CD14-positive monocyte (primary cell): ENCODE measurements at regions not wholly inside any gene's neighbourhood (a gene's known extent, or its start where the extent isn't known, plus 50 kb on each side); places are given as distances from the start of the nearest gene placed in this dataset.

Experiments used
- DNase-seq, 3 donors: peaks; one replicate each; pipeline ENCODE4 v3.0.0-alpha.2; 2011 to 2022
- H2AFZ ChIP-seq: 2 replicates; pipeline ENCODE4 v1.6.0; 2012; ENCODE audit warnings: mild to moderate bottlenecking, low read depth, low read length, inconsistent platforms; ENCODE audit not compliant: insufficient read depth, poor library complexity, severe bottlenecking
- H3K27ac ChIP-seq, 2 donors: 1 replicate in 1 of 2; 2 replicates in 1 of 2; pipeline ENCODE4 v1.5.1; 2012 to 2013; ENCODE audit warnings: low read length in 2 of 2, control low read depth in 1 of 2, inconsistent platforms in 1 of 2, low read depth in 1 of 2, mild to moderate bottlenecking in 1 of 2
- H3K27me3 ChIP-seq, 2 donors: one replicate each; pipeline versions ENCODE4 v1.6.0 to v1.6.1; 2011 to 2013; ENCODE audit warnings: low read length in 2 of 2; ENCODE audit not compliant: control insufficient read depth in 2 of 2, insufficient read depth in 2 of 2
- H3K36me3 ChIP-seq, 2 donors: replicated peaks in 1 of 2; 1 replicate in 1 of 2; 2 replicates in 1 of 2; pipeline versions ENCODE4 v1.5.1 to v1.6.1; 2012 to 2013; ENCODE audit warnings: low read length in 2 of 2, control low read depth in 1 of 2, inconsistent platforms in 1 of 2, mild to moderate bottlenecking in 1 of 2; ENCODE audit not compliant: insufficient read depth in 2 of 2, control insufficient read depth in 1 of 2
- H3K4me1 ChIP-seq, 2 donors: 1 replicate in 1 of 2; 2 replicates in 1 of 2; pipeline versions ENCODE4 v1.5.1 to v1.6.1; 2012 to 2013; ENCODE audit warnings: low read length in 2 of 2, control low read depth in 1 of 2, inconsistent platforms in 1 of 2, mild to moderate bottlenecking in 1 of 2, moderate library complexity in 1 of 2; ENCODE audit not compliant: insufficient read depth in 2 of 2, control insufficient read depth in 1 of 2
- H3K4me2 ChIP-seq: replicated peaks from 2 replicates; pipeline ENCODE3; 2012; ENCODE audit warnings: low read length, moderate library complexity, mild to moderate bottlenecking; ENCODE audit not compliant: poor library complexity, severe bottlenecking; ENCODE audit errors: extremely low read depth
- H3K4me3 ChIP-seq, 3 experiments: fragments of 200-600 bp in 1 of 3; sonication (generic) in 1 of 3; replicated peaks in 1 of 3; 1 replicate in 2 of 3; 2 replicates in 1 of 3; pipeline ENCODE4 v1.5.1; 2011 to 2013; ENCODE audit warnings: low read length in 3 of 3, mild to moderate bottlenecking in 3 of 3, control low read depth in 2 of 3, low read depth in 2 of 3, inconsistent platforms in 1 of 3, moderate library complexity in 1 of 3
- H3K79me2 ChIP-seq: 2 replicates; pipeline ENCODE4 v1.6.0; 2012; ENCODE audit warnings: mild to moderate bottlenecking, control low read depth, inconsistent platforms, low read length, moderate library complexity; ENCODE audit not compliant: insufficient read depth
- H3K9ac ChIP-seq: 2 replicates; pipeline ENCODE4 v1.6.0; 2017; ENCODE audit warnings: low read length, mild to moderate bottlenecking; ENCODE audit not compliant: insufficient read depth, poor library complexity, severe bottlenecking
- H3K9me3 ChIP-seq, 2 donors: replicated peaks in 1 of 2; 1 replicate in 1 of 2; 2 replicates in 1 of 2; pipeline versions ENCODE4 v1.5.1 to v1.6.1; 2012 to 2013; ENCODE audit warnings: low read length in 2 of 2, control low read depth in 1 of 2; ENCODE audit not compliant: control insufficient read depth in 1 of 2, insufficient read depth in 1 of 2
- H4K20me1 ChIP-seq: 2 replicates; pipeline ENCODE4 v1.6.0; 2012; ENCODE audit warnings: mild to moderate bottlenecking, low read length, control low read depth, moderate library complexity; ENCODE audit not compliant: insufficient read depth
- H3K27ac Mint-ChIP-seq, 7 donors: one replicate each; pipeline ENCODE4 v1.8.0; 2020; ENCODE audit warnings: mild to moderate bottlenecking in 7 of 7, mixed read lengths in 7 of 7, moderate library complexity in 6 of 7, inconsistent platforms in 2 of 7
- H3K27me3 Mint-ChIP-seq, 3 donors: one replicate each; pipeline ENCODE4 v1.8.0; 2021 to 2022; ENCODE audit warnings: low read depth in 3 of 3, mild to moderate bottlenecking in 3 of 3, mixed read lengths in 3 of 3, moderate library complexity in 3 of 3, inconsistent platforms in 1 of 3
- H3K36me3 Mint-ChIP-seq, 2 donors: one replicate each; pipeline ENCODE4 v1.8.0; 2020; ENCODE audit warnings: mixed read lengths in 2 of 2, inconsistent platforms in 1 of 2, mild to moderate bottlenecking in 1 of 2
- H3K4me1 Mint-ChIP-seq: one replicate; pipeline ENCODE4 v1.8.0; 2020; ENCODE audit warnings: mild to moderate bottlenecking, mixed read lengths
- H3K4me3 Mint-ChIP-seq, 2 donors: one replicate each; pipeline ENCODE4 v1.8.0; 2020; ENCODE audit warnings: mild to moderate bottlenecking in 2 of 2, mixed read lengths in 2 of 2, moderate library complexity in 1 of 2
- H3K9me3 Mint-ChIP-seq, 7 donors: one replicate each; pipeline ENCODE4 v1.8.0; 2020 to 2022; ENCODE audit warnings: mixed read lengths in 7 of 7, mild to moderate bottlenecking in 6 of 7, moderate library complexity in 6 of 7, inconsistent platforms in 2 of 7
- CTCF ChIP-seq: fragments of 200-600 bp; IDR thresholded peaks from one replicate; pipeline ENCODE4 v1.8.0; 2022; ENCODE audit warnings: antibody characterized with exemption, mild to moderate bottlenecking
- WGBS: methylation state at CpG from one replicate; pipeline ENCODE4 v1.1.5; 2013; ENCODE audit warnings: missing lambda C conversion rate; ENCODE audit not compliant: insufficient coverage; 5-methylcytosine and 5-hydroxymethylcytosine counted together
- intact Hi-C, 2 donors: fragments of 100-400 bp; cut with micrococcal nuclease; formaldehyde crosslinking; loops; one replicate each; pipeline versions ENCODE4 v1.15.0 to v1.15.1; 2023

- Histone ChIP-seq H3K9ac (no peak overlapping the region), H3K27me3 (peaks cover 0 to 3% of the 10 kb centered on the region in 2 donors), H3K79me2 (no peaks in the 10 kb centered on the region), H3K4me1 (peaks cover 0 to 23% of the 10 kb centered on the region in 2 donors), H2AFZ (peak overlapping the region; percentile 69), H3K4me2 (peak overlapping the region; percentile 72), H3K36me3 (no peaks in the 10 kb centered on the region), H3K9me3 (peaks cover 0 to 7% of the 10 kb centered on the region in 2 donors), H3K27ac (no peak overlapping the region), H3K4me3 (peak overlapping the region in 2 of 3 experiments; percentile 46 to 75), H4K20me1 (no peaks in the 10 kb centered on the region)
- peak in 1 of 3 donors; percentile 70 for DNase-seq
- 94% methylated on average over 3 of the region's 7 CpGs for WGBS
- Mint-ChIP-seq H3K9me3 (peaks cover 1 to 12% (median 5%) of the 10 kb centered on the region in 7 donors), H3K4me3 (no peak overlapping the region), H3K4me1 (no peaks in the 10 kb centered on the region), H3K36me3 (peaks cover 0 to 9% of the 10 kb centered on the region in 2 donors), H3K27ac (peak overlapping the region in 2 of 7 donors; percentile 9 to 60), H3K27me3 (peaks cover 0 to 25% (median 0%) of the 10 kb centered on the region in 3 donors)
- intact Hi-C loops, result no loop called here
- TF ChIP-seq CTCF, result no peak
These were observed 218.9 kb downstream of the OR13H1 start for GRCh38 chrX:131762802-131763234.

GRCh38 chrX:131763674-131764073 is 219.8 kb downstream of the OR13H1 start:
- no peak overlapping the region for H3K4me3 Mint-ChIP-seq
- Histone ChIP-seq H3K4me1 (peaks cover 0 to 27% of the 10 kb centered on the region in 2 donors), H2AFZ (peak overlapping the region; percentile 69), H3K4me2 (peak overlapping the region; percentile 72), H3K4me3 (peak overlapping the region in 2 of 3 experiments; percentile 46 to 75), H3K27ac (no peak overlapping the region), H3K36me3 (no peaks in the 10 kb centered on the region), H3K27me3 (peaks cover 0 to 3% of the 10 kb centered on the region in 2 donors), H3K79me2 (no peaks in the 10 kb centered on the region), H3K9me3 (peaks cover 0 to 7% of the 10 kb centered on the region in 2 donors), H4K20me1 (no peaks in the 10 kb centered on the region), H3K9ac (no peak overlapping the region)
- H3K9me3 Mint-ChIP-seq, result peaks cover 1 to 12% (median 6%) of the 10 kb centered on the region in 7 donors
- H3K27ac Mint-ChIP-seq, result no peak overlapping the region
- H3K27me3 Mint-ChIP-seq, result peaks cover 0 to 21% (median 0%) of the 10 kb centered on the region in 3 donors
- H3K36me3 Mint-ChIP-seq, result peaks cover 5 to 9% of the 10 kb centered on the region in 2 donors
- TF ChIP-seq CTCF, result no peak
- intact Hi-C loops, result no loop called here
- no peaks in the 10 kb centered on the region for H3K4me1 Mint-ChIP-seq
- DNase-seq, result peak in 1 of 3 donors; percentile 82
- 100% methylated on average over 2 of the region's 10 CpGs for WGBS
